ENCODE measurements at regions not wholly inside any gene's neighbourhood (a gene's known extent, or its start where the extent isn't known, plus 50 kb on each side); places are given as distances from the start of the nearest gene placed in this dataset.

GRCh38 chr17:68812876-68813584, 142.2 kb downstream of the ABCA8 start:
- DNase-seq (ENCODE audit: low spot score): peak; percentile 57

GRCh38 chr17:68809148-68809547, 146.0 kb downstream of the ABCA8 start:
- DNase-seq (ENCODE audit: low spot score): no peak

- DNase-seq (ENCODE audit: low spot score): peak; percentile 29
These were observed 147.0 kb downstream of the ABCA8 start for GRCh38 chr17:68807998-68808772.

GRCh38 chr17:68805609-68806008, 149.6 kb downstream of the ABCA8 start:
- no peak for DNase-seq (ENCODE audit: low spot score)

GRCh38 chr17:68804777-68805520, 150.2 kb downstream of the ABCA8 start:
- DNase-seq (ENCODE audit: low spot score): no peak

GRCh38 chr17:68803164-68803929, 151.8 kb downstream of the ABCA8 start:
- no peak for DNase-seq (ENCODE audit: low spot score)

GRCh38 chr17:68801335-68802247, 153.6 kb downstream of the ABCA8 start:
- DNase-seq (ENCODE audit: low spot score): no peak

GRCh38 chr17:68800751-68801150, 154.4 kb downstream of the ABCA8 start:
- DNase-seq (ENCODE audit: low spot score): no peak

- DNase-seq (ENCODE audit: low spot score): peak; percentile 33
These were observed 160.4 kb downstream of the ABCA8 start for GRCh38 chr17:68794636-68795434.

GRCh38 chr17:68792873-68793272, 162.3 kb downstream of the ABCA8 start:
- DNase-seq (ENCODE audit: low spot score): no peak

GRCh38 chr17:68792042-68792685, 163.0 kb downstream of the ABCA8 start:
- peak; percentile 35 for DNase-seq (ENCODE audit: low spot score)

GRCh38 chr17:68790931-68791330, 164.3 kb downstream of the ABCA8 start:
- no peak for DNase-seq (ENCODE audit: low spot score)

GRCh38 chr17:68790492-68790891, 164.7 kb downstream of the ABCA8 start:
- no peak for DNase-seq (ENCODE audit: low spot score)

GRCh38 chr17:68789203-68789962, 165.8 kb downstream of the ABCA8 start:
- DNase-seq (ENCODE audit: low spot score): no peak

GRCh38 chr17:68785565-68786486, 169.4 kb downstream of the ABCA8 start:
- DNase-seq (ENCODE audit: low spot score): no peak

GRCh38 chr17:68784431-68784830, 170.8 kb downstream of the ABCA8 start:
- no peak for DNase-seq (ENCODE audit: low spot score)

- no peak for DNase-seq (ENCODE audit: low spot score)
These were observed 171.3 kb downstream of the ABCA8 start for GRCh38 chr17:68783861-68784260.

- peak; percentile 80 for DNase-seq (ENCODE audit: low spot score)
These were observed 172.4 kb downstream of the ABCA8 start for GRCh38 chr17:68782789-68783188.
